GM19240 (cell line): ENCODE measurements at regions not wholly inside any gene's neighbourhood (a gene's known extent, or its start where the extent isn't known, plus 50 kb on each side); places are given as distances from the start of the nearest gene placed in this dataset.

Experiments
- DNase-seq: peaks from one replicate; pipeline ENCODE4 v3.0.0; 2011; ENCODE audit warnings: low spot score; ENCODE audit not compliant: insufficient read length

DNA sequence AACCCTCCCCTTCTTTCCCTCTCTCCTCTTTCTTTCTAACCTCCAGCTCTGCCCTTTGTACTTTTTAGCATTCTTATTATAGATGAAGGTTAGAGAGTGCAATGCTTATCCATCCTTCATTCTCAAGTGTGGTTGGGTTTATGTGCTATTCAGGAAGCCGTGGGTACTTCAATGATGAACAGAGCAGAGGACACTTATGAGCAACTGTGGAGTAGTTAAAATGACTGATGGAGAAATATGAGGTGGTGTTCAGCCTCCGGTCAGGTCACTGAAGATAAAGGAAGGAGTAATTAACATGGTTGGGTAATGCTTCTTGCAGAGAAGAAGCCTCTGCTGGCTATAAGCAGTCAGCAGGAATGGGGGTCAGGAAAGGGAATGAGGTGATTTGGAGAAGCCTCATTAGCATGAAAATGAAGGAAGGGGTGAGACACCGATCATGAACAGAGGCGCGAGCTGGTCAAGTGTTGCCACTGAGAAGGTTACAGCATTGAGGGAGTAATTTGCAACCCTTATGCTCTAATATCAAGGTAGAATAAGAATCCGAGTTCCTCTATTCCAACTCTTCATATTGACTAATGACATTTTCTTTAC, 174.7 kb downstream of the LPIN1 start:
- no peak for DNase-seq

DNA sequence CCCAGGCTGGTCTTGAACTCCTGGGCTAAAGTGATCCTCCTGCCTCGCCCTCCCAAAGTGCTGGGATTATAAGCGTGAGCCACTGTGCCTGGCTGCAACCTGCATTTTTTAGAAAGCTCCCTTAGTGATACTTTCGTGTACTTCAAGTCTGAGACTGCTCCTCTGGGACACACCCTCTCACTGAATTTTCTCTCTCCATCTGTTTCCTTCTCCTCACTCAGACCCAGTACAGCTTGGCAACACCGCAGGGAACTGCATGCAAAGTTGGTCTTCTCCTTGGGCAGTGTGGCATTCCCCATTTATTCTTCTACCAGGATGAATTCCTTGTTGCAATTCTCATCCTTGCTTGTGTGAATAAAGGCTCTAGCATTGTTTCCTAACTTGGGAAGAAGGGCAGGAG, 175.9 kb downstream of the LPIN1 start:
- DNase-seq, result no peak

DNA sequence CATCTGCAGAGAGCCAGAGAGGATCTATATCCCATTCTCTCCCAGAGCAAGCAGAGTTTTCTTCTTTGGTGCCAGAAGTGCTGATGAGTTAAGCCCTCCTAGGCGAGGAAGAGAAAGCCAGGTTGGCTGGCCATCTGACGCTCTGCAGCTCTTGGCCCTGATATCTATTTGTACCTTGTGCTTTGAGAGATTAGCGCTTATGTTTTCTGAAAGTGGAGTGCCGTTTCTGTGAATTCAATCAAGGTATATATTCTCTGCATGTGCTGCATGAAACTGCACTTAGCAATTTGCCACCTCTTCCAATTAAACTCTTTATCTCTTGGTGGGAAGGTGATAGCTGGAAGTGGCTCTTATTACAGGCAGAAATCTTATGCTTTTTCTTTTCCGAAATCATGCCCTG, 177.5 kb downstream of the LPIN1 start:
- DNase-seq, result no peak

DNA sequence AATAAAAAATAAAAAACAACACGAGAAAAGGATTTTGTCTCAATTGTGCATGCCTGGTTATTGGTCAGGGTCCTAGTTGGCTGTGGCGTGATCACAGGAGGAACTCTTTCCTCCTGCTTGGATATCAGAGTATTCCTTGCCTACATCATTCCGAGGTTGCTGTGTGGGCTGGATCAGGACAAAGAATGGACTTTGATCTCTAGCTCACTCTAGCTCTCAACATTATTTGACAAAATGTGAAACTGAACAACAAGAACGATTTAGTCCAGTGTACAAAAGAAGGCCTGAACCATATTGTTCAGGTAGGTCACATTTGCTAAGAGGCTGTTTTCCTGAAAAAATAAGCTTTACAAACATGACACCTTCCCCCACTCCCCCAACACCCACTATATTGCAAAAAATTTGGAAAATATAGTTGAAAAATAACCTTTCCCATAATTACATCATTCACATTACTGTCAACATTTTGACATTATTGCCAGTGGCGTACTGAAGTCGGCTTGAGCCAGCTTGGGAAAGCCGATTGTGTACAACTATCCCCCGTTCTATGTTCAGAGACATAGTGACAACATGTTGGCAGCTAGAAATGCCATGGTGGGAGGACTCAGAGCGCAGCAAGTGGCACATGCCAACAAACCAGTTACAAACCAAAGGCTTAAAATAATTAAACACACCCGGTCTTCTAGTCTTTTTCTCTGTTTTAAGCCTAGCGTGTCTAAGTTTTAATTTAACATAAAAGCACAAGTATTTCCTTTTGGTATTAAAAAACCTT, 179.0 kb downstream of the LPIN1 start:
- DNase-seq, result no peak

DNA sequence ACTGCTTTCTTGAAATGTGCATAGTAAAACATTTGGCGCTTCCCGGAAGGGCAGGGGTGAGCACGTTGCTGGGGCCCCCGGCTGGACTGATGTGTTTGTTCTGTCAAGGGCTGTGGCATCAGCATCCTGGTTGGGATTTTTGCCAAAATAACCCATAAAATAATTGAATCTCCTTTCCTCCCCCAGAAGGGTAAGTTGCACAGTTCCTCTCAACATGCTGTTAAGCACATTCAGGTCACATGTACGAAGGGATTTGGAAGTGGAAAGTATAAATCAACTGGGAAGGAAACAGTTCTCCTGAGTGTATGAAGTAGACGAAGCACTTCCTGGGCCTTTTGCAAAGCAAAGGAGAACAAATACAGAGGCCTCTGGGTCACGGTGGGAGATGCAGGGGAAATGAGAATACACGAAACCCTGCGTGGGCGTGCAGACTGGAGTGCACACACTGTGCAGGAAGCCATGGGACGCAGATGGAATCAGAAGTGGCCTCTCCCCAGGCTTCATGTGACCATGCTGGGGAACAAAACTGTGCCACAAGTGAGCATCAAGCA, 183.9 kb downstream of the LPIN1 start:
- no peak for DNase-seq

DNA sequence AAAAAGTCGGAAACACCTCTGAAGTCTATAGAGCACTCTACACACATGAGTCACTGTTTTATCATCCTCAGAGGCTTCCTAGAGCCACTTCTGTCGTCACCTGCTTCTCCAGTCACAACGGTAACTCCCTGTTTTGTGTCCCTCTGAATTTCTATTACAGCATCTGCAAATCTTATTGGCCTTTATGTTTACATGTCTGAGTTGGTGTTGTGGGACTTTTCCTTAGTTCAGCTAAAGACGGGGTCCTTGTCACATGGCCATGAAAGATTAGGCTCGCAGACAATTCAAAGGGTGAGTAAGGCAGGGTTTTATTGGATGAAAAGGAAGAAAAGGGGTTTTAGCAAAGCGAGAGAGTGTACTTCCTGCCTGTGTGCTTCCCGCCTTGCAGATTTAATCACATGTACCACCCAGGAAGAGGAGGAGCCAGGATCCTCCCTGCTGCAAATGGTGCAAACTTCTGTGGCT, 185.6 kb downstream of the LPIN1 start:
- DNase-seq, result no peak

DNA sequence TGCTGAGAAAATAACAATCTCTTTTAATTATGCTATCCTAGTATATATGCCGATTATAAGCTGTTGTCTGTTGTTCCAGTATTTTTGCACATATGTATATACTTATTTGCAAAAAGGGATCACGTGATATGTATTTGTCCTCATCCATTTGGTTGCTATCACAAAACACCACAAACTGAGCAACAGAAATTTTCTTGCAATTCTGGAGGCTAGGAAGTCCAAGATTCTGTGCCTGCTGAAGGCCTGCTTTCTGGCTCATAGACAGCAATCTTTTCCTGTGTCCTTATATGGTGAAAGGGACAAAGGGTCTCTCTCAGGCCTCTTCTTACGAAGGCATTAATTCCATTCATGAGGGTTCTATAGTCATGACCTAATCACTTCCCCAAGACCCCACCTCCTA, 186.5 kb downstream of the LPIN1 start:
- DNase-seq, result no peak

DNA sequence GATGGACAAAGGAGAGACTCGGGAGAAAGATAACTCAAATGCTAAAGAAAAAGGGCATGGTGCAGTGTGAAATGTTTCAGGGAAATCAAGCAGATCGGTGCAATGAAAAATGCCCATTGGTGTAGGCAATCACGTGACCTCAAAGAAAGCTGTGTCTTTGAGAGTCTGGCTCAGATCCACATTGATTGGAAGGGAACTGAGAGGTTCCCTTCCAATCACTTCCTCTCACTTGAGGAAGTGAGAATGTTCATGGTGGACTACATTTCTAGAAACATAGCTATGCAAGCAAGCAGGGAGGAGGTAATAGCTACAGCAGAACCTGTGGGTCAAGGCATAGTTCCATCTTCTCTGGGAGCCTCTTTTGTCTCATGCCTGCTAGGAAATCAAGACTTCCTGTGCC, 187.4 kb downstream of the LPIN1 start:
- peak; percentile 19 for DNase-seq

DNA sequence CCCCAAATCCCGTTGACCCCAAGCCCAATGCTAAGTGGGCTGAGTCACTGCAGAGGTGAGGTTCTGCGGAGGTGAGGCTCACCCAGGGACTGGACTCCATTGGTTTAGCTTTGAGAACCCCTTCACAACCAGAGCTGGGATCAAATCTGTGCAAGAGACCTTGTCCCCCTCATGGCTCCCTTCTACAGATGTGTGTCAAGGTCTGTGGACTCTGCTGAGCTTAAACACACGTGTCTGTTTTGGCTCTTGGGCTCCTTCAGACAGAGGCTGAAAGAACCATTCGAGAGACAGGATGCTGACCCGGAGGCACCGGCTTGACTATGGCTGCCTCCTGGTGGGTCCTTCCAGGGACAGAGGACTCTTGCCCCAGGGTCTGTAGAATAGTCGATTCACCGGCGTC, 190.3 kb downstream of the LPIN1 start:
- DNase-seq, result no peak

DNA sequence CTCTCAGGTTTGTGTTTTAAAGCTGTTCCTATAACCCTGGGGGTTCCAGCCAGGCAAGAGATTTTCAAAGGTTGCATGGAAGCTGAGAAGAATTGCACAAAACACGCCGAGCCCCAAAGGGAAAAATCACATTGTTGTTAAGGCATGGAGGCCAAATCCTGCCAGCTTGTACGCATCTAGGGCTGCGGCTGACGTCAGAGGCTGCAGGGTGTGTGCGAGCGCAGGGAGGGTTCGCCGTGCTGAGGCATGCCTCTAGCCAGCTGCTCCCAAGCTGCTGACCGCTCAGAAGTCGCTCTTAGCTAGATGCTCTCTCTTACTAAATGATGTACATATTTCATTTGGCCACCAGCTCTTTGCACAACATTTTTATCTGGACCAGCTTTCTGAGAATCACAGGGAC, 191.8 kb downstream of the LPIN1 start:
- DNase-seq, result no peak

DNA sequence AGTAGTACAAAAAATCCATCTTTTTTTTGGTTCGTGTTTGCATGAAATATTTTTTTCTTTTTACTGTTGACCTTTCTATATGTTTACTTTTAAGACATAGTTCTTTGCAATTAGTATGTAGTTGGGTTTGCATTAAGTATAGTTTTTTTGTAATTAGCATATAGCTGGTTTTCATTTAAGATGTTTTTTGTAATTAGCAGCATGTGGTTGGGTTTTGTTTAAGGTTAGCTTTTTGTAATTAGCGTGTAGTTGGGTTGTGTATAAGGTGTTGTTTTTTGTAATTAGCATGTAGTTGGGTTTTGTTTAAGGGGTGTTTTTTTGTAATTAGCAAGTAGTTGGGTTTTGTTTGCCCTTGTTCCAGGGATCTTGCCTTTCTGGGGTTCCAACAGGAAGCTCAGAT, 193.1 kb downstream of the LPIN1 start:
- DNase-seq, result no peak

DNA sequence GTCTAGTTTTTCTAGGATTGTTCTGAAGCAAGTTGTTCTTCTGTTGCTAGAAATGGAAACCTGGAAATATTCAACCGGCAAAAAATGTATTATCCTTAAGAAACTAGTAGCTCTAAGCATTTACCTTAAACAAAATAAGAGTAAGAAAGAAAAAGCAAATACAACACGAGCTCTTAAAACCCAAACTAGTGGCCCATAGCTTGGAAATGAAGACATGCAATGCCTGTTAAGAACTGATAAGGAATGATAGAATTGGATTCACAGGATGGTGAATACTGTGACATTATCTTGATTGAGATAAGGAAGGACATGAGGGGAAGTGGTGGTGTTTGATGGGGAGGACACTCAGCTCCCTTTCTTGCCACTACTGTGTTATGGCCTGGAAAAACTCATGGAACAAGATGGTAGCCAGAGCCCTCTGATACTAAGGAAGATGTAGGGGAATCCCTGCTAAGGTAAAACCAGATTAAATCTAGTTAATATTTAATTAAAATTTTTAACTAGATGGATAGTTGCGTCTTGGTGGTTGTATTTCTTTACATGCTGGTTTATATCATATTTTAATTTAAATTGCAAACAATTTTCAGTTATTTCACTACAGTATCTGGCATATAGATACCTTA, 193.8 kb downstream of the LPIN1 start:
- DNase-seq, result no peak

DNA sequence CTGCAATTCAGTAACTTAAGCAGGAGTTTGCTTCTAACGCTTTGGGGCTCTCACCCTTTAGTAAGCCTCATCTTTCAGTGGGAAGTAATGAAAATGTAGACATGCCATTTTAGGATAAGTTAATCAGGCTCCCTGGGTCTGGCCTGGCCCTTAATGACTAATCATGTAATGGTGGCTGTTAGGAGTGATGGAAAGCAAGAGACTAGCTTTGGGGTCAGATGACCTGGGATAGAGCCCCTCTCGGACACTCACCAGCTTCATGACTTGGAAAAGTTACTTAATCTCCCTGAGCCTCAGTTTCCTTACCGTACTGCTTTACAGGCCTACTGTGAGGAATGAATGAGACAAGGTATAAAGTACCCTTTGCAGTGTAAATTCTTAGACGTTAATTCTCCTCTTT, 194.4 kb downstream of the LPIN1 start:
- no peak for DNase-seq

DNA sequence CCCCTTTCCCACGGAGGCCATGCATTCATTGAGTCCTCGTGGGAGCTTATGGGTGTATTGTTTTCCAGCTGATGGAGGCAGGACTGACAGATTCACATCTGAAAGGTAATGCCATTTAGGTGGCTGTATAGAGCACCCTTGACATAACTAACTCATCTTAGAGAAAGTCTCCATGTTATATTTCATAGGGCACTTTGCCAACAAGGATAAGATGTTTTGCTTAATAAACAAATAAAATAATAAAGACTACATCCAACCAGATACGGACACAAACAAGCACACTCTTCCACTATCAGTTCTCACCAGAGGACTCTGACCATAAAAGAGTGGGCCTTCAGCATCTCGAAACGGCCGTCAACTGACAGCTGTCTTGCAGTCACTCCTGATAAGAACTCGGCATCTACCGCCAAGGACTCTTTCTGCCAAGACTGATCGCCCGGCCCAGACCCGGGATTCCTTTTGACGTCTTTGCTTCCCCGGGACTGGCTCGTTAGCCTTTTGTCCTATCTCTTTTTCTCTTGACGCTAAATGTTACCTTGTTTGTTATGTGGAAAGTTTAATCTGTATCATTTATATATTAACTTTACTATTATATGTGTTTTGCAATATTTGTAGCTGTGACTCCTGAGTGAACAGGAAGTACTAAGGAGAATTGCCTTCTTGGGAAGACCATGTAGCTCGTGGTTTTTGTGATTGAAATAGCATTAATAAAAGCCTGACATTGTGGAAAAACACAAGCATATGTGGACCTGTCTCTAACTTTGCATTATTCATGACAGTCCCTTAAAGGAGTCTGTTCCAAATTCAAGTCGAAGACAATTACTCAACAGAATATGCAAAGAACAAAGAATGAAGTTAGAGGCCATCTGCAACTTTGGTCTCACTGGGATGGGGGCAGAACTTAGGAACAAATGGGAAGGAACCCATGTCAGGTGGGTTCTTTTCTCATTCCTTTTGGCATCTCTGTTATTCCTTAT, 195.1 kb downstream of the LPIN1 start:
- DNase-seq, result no peak

DNA sequence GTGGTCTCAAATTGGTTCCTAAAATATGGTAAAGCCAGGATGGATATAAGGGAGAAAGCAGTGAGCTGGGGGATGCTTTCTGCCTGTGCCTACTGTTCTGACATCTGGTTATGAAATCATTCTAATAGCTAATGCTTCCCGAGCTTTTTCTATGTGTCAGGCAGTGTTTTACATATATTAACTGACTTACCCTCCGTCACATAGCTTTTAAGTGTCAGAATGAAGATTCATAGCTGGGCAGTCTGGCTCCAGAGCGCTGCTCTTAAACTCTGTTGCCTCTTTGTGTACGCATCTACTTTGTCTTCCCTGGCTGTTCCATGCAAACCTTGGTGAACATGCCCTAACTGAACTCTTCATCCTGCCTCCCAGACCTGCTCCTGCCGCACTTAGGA, 195.7 kb downstream of the LPIN1 start:
- DNase-seq, result no peak

DNA sequence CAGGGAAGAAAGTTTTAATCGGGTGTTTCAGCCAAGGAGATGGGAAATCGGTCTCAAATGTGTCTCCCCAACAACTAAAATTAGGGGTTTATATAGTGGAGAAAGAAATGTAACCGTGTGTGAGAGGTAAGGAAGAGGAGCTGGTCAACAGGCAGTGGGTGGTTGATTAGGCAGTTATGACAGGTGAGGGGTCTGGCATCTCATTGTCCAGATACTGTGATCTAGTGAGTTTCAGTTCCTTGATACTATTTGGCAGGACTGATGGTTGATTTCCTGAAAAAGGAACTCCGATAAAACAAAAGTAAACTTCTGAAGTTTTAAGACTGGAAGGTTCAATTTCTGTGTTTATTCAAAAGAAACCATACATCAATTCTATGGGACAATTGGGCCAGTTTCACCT, 197.9 kb downstream of the LPIN1 start:
- DNase-seq, result no peak

DNA sequence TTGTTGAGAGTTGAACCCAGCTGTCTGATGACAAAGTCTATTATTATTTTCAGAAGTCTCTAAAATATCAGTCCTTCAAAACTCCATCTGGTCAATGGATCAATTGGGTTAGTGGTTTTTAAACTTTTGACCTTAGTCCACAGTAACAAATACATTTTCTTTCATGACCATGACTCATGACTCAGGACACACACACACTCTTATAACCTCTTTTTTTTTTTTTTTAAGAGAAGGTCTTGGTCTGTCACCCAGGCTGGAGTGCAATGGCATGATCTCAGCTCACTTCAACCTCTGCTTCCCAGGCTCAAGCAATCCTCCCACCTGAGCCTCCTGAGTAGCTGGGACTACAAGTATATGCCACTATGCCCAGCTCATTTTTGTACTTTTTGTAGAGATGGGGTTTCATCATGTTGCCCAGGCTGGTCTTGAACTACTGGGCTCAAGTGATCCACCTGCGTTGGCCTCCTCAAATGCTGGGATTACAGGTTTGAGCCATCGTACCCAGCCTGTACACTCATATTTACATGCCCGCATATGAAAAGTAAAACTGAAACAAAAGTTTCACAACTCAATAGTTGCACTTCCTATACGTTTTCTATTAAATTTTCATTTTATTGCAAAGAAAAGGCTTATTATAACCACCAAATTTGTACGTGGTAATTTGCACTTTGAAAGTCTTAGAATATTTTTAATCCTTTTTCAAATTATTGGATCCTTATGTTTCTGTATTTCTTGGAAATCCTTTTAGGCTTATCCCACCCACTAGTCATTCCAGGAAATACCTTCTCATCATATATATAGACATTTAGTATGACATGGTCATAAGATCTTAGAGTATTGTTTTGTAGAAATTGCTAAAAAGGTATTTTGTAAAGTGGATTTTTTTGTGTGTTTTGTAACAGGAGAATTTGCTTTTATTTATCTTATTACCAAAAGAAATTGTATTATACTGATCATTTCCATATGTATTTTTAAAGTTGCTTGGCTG, 199.0 kb downstream of the LPIN1 start:
- DNase-seq, result no peak

DNA sequence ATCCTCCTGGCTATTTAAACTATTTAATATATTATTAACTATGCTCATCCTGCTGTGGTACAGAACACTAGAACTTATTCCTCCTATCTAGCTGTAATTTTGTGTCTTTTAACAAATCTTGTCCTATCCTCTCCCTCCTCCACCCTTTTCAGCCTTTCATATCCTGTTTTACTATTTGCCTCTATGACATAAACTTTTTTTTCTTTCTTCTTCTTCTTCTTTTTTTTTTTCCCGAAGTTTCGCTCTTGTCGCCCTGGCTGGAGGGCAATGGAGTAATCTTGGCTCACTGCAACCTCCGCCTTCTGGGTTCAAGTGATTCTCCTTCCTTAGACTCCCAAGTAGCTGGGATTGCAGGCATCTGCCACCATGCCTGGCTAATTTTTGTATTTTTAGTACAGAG, 201.5 kb downstream of the LPIN1 start:
- DNase-seq, result no peak

DNA sequence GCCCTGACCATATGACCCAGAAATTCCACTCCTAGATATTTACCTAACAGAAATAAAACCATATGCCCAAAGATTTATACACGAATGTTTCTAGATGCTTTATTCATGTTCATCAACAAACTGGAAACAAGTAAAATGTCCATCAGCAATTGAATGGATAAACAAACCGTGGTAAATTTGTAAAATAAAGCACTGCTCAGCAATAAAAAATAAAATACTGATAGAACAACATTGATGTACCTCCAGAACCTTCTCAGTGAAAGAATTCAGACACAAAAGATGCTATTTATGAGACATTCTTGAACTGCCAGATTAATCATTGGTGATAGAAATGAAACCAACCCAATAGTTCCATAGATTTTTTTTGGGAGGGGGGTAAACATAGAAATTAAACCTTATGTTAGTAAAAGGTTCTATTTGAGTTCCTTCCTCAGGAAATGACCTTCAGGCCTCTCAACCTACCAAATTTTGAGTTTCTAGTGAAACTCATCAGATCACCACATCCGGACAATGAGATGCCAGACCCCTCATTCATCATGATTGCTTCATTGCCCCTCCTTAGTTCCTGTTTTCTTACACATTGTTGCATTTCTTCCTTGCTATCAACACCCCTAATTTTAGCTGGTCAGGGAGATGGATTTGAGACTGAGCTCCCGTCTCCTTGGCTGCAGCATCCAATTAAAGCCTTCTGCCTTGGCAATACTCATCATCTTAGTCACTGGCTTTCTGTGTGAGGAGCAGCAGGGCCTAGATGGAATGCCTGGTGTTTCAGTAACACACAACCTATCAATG, 203.5 kb downstream of the LPIN1 start:
- DNase-seq, result no peak
